HG03064 (cell line): ENCODE measurements at regions not wholly inside any gene's neighbourhood (a gene's known extent, or its start where the extent isn't known, plus 50 kb on each side); places are given as distances from the start of the nearest gene placed in this dataset.

Experiments used
- ATAC-seq: cut with Tn5 transposase; IDR thresholded peaks from one replicate; pipeline ENCODE4 v1.9.1; 2021; ENCODE audit warnings: low read depth; ENCODE audit not compliant: unreplicated experiment

DNA sequence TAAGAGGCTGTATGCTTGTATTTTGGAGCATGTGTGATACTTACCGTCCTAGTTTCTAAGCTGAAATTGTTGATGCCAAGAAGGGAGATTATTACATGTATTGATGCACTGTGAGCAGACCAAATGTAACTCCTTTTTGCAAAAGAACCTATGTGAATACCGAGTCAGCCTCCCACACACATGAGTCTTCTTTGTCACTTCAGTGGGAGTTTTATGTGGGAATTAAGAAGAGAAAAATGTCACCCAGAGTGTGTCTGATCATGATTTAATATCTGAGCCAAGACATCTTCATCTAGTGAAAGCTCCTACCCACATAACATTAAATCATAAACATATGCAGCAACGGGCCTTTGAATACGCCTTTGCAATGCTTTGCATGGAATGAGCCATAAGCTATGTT lies 380.3 kb upstream of the ACTBL2 start:
- no peak for ATAC-seq

DNA sequence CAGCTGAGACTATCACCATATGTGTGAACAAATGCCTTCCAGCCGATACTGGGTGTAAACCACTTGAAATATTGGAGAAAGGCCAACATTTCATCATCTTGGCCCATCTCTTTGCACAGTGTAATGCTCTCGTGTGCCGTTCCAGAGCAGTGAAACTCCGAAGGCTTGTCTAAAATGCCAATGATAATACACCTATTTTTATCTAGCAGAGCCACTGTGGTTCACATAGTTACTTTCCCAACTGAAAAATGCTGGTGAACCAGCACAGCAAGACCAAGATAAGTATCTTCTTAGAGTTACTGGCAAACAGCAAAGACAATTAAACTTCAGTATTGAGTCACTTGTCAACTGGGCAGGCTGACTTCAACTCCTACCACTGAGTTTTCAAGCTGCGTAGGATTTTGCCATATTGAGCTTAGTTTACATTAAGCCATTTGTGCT lies 379.9 kb upstream of the ACTBL2 start:
- ATAC-seq = no peak

DNA sequence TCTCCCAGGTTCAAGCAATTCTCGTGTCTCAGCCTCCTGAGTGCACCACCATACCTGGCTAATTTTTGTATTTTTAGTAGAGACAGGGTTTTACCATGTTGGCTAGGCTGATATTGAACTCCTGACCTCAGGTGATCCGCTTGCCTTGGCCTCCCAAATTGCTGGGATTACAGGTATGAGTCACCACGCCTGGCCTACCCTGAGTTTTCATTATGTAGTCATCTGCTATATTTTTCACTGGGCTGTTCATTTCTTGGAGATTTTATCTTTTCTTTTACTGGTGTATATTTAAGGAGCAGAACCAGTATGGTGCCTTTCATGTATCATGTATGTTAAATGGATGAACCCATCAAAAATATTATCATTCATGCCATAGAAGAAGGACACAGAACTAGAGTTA lies 377.0 kb upstream of the ACTBL2 start:
- no peak for ATAC-seq

DNA sequence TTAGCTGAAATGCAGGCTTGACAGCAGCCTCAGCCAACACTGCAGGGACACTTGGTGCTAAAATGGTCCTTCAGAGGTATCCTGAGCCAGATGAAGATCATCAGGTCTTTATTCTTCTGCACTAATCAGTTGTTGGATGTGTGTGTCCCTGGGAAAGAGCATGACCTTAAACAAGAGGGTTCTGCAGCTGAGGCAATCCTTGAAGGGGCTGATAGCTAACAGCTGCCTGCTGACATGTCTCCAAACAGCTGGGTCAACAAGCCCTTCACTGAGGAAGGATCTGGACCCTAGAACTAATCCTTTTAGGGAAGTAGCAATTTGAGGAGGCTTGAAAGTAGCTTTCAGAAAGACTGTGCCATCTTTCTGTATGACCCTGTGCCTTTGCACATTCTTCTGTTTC lies 376.3 kb upstream of the ACTBL2 start:
- no peak for ATAC-seq

DNA sequence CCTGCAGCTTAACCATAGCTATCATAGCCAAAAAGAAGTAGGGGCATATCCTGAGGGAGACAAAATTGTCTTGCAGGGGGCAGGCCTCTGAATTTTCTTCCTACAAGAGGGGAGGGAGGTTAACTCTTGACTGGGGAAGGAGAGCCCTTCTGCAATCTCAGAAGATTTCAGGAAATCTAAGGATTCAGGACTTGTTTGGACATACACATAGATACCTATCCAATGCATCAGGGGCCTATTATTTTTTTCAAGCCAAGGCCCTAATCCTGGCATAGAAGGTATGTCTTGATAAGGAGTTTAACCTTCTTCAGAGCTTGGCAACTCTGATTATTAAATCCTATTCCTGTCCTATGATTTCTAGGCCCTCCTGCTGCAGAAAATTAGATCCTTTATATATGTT lies 375.1 kb upstream of the ACTBL2 start:
- ATAC-seq = no peak

- ATAC-seq = no peak
Measured at GRCh38 chr5:57855831-57856230, 373.2 kb upstream of the ACTBL2 start.

- no peak for ATAC-seq
Measured at GRCh38 chr5:57853929-57854697, 371.5 kb upstream of the ACTBL2 start.

- ATAC-seq = no peak
Measured at GRCh38 chr5:57850109-57850508, 367.5 kb upstream of the ACTBL2 start.

GRCh38 chr5:57845025-57845424 lies 362.4 kb upstream of the ACTBL2 start:
- no peak for ATAC-seq

DNA sequence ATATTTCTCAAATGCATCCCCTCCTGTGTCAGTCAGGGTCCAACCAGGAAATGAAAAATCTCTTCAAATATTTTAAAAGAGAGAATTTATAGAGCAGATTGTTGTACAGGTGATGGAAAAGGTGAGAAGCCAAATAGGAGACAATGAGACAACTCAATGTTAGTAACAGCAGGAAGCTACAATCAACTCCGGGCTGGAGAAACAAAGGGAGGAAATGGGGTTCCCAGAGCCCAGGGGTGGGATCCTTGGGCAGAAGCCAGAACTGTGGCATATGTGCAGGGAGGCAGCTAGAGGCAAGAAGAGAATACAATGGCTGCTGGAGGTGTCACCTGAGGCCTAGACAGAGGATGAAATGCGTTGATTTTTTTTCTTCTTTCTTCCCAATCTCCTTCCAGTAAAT lies 361.8 kb upstream of the ACTBL2 start:
- ATAC-seq = no peak

DNA sequence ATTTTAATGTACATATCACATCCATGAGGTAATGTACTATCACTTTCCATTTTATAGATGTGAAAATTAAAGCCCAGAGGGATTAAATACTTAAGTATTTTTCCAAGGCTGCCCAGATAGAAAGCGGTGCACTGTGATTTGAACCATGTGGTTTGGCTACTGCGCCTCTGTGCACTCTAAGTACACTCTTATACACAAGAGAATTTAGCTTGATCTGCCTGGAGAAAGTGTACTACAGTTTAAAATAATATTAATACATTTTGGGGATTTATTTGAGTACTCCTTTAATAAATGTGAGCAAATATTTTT lies 360.4 kb upstream of the ACTBL2 start:
- ATAC-seq = no peak

DNA sequence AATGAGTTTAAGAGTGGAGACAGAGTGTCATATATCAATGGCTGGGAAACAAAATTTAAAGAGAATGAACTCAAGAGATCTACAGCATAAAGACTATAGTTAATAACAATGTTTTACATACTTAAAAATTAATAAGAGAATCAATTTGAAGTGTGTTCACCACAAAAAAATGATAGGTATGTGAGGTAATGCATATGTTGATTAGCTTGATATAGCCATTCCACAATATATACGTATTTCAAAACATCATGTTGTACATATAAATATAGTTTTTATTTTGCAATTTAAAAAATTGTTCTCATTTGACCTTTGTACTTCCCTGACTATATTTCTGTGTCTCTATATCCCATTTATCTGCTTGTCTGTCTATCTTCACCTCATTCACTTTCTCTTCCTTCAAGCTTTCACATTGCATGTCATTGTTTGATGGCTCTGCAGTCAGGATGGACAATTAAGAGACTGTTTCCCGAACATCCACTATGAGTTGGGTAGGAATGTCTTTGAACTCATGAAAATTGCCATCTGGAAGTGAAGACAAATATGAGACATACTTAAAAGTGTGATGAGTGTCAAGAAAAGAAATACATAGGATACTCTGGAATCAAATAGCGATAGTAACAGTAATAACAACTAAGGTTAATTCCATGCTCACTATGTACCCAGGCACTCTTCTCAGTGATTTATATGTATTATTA lies 359.9 kb upstream of the ACTBL2 start:
- ATAC-seq = no peak

DNA sequence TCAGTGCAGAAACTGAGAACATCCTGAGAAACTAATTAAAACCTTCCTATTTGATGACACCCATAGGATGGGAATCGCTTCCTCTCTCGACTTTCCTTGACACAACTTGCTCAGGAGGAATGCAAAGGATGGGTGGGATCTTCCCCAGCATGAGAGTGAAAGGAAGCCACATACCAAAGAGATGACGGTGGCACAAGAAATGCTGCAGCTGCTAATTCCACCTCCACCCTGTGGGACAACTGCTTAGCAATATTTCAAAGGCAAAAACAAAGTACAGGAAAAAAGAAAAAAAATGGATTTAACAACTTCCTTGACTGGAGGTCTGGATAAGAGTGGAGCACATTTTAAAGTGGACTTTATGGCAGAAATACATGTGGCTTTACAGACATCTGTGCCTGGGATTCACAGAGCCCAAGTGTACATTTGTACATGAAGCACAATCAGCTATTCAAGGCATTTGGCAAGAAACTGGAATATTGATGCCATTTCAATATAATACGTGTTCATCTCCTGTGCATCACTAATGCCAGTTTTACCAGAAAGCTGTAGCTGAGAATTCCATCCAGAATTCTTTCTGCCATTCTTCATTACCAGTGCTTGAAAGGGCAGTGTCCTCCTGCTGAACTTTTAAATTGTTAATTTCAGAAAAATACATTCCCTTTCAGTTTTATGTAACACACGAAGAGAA lies 359.2 kb upstream of the ACTBL2 start:
- ATAC-seq = no peak

- no peak for ATAC-seq
Measured at GRCh38 chr5:57839437-57840079, 356.9 kb upstream of the ACTBL2 start.

- no peak for ATAC-seq
Measured at GRCh38 chr5:57839025-57839424, 356.4 kb upstream of the ACTBL2 start.

- ATAC-seq = no peak
Measured at GRCh38 chr5:57836921-57837320, 354.3 kb upstream of the ACTBL2 start.

DNA sequence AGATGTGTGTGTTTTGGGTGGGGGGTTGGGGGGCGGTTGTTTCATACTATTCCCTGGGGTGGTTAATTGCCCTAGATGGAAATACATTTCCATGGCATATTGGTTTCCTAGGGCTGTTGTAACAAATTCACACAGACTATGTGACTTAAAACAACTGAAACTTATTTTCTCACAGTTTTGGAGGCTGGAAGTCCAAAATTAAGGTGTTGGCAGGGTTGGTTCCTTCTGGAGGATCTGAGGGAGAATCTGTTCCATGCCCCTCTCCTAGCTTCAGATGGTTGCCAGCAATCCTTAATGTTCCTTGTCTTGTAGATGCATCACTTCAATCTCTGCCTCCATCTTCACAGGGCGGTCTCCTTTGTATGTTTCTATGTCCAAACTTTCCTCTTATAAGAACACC lies 353.7 kb upstream of the ACTBL2 start:
- ATAC-seq = no peak

DNA sequence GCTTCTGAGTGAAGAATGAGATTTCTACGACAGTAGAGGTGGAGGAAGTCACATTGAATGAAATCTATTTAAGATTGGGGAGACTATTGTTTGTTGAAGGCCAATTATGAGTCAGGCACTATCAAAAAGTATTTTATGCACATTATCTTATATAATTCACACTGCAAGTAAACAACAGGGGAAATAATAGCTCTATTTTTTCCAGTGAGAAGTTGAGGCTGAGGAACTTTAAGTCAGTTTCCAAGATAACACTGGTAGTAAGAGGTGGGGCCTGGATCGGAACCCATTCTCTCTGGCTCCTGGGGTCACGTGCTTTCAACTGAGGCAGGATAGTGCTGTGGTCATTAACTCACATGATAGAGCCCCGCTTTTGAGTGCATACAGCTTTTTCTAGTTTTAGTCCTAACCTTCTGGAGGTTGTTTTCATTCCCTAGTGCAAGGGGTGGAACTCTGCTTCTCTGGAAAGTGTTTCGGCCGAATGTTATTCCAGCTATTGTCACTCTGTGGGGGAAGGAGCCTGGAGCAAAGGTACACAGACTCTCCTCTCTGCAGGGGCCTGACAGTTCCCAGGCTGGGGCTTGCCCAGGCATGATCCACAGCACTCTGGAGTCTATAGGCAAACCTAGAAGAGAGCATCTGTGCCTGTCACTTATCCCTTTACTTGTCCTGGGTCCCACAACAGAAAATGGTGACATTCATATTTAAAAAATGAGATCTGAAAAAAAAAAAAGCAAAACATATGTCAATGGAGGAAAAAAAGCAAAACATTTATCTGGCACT lies 352.4 kb upstream of the ACTBL2 start:
- no peak for ATAC-seq

GRCh38 chr5:57833489-57833888 lies 350.9 kb upstream of the ACTBL2 start:
- ATAC-seq = no peak

GRCh38 chr5:57832875-57833274 lies 350.3 kb upstream of the ACTBL2 start:
- ATAC-seq = no peak

DNA sequence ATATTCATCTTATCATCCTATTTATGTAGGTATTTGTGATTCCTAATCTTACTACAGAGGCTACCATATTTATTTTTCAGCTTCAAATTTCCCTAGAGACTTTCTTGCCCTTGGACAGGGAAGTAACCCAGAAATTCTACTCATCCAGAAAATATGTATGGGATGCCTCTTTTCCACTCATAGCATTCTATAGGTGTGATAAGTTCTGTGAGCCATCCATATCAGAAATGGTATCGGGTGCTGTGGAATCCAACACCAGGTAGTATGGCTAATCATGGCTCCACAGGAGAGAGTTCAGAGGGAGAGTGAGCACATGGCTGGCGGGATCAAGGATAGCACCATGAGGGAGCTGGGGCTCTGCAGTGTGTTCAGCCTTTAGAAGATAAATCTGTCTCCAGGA lies 349.3 kb upstream of the ACTBL2 start:
- no peak for ATAC-seq
